Hepatocyte (in vitro differentiated cells): ENCODE measurements at regions not wholly inside any gene's neighbourhood (a gene's known extent, or its start where the extent isn't known, plus 50 kb on each side); places are given as distances from the start of the nearest gene placed in this dataset.

ENCODE experiments used
- DNase-seq: peaks from one replicate; pipeline ENCODE4 v3.0.0-alpha.2; 2016; ENCODE audit warnings: low spot score
- H2AFZ ChIP-seq: fragments of 200-600 bp; sonication (generic); 2 replicates; pipeline ENCODE4 v1.6.0; 2016; ENCODE audit warnings: antibody characterized with exemption, mild to moderate bottlenecking
- H3K27ac ChIP-seq: fragments of 200-600 bp; sonication (generic); 2 replicates; pipeline ENCODE4 v1.5.1; 2016; ENCODE audit warnings: mild to moderate bottlenecking
- H3K27me3 ChIP-seq: fragments of 200-600 bp; sonication (generic); 2 replicates; pipeline ENCODE4 v1.6.1; 2016
- H3K36me3 ChIP-seq: fragments of 200-600 bp; sonication (generic); replicated peaks from 2 replicates; pipeline ENCODE4 v1.5.1; 2016; ENCODE audit warnings: low read depth; ENCODE audit not compliant: insufficient read depth
- H3K4me1 ChIP-seq: fragments of 200-600 bp; sonication (generic); 2 replicates; pipeline ENCODE4 v1.5.1; 2016; ENCODE audit warnings: mild to moderate bottlenecking, moderate library complexity; ENCODE audit not compliant: insufficient read depth
- H3K4me2 ChIP-seq: fragments of 200-600 bp; sonication (generic); 2 replicates; pipeline ENCODE4 v1.6.0; 2016
- H3K4me3 ChIP-seq: fragments of 200-600 bp; sonication (generic); 2 replicates; pipeline ENCODE4 v1.5.1; 2016; ENCODE audit warnings: mild to moderate bottlenecking
- H3K79me2 ChIP-seq: fragments of 200-600 bp; sonication (generic); 2 replicates; pipeline ENCODE4 v1.6.0; 2017; ENCODE audit warnings: mild to moderate bottlenecking
- H3K9me2 ChIP-seq: fragments of 200-600 bp; sonication (generic); replicated peaks from 2 replicates; pipeline ENCODE4 v1.6.0; 2017; ENCODE audit warnings: mild to moderate bottlenecking; ENCODE audit not compliant: insufficient read depth
- H3K9me3 ChIP-seq: fragments of 200-600 bp; sonication (generic); 2 replicates; pipeline ENCODE4 v1.5.1; 2016; ENCODE audit warnings: low read depth, mild to moderate bottlenecking
- H4K20me1 ChIP-seq: fragments of 200-600 bp; sonication (generic); 2 replicates; pipeline ENCODE4 v1.6.0; 2016; ENCODE audit warnings: mild to moderate bottlenecking; ENCODE audit not compliant: insufficient read depth, poor library complexity, severe bottlenecking
- CTCF ChIP-seq: fragments of 200-600 bp; sonication (generic); IDR thresholded peaks from 2 replicates; pipeline ENCODE4 v1.5.1; 2016; ENCODE audit warnings: antibody characterized with exemption, mild to moderate bottlenecking; ENCODE audit not compliant: poor library complexity
- EZH2 ChIP-seq: fragments of 200-600 bp; sonication (generic); IDR thresholded peaks from 2 replicates; pipeline ENCODE4 v1.6.1; 2016; ENCODE audit warnings: antibody characterized with exemption, mild to moderate bottlenecking, borderline replicate concordance
- EZH2phosphoT487 ChIP-seq: fragments of 200-600 bp; sonication (generic); IDR thresholded peaks from one replicate; pipeline ENCODE4 v1.6.1; 2018; ENCODE audit warnings: antibody characterized with exemption, mild to moderate bottlenecking, low read depth, moderate library complexity; ENCODE audit not compliant: unreplicated experiment, severe bottlenecking
- WGBS: methylation state at CpG from one replicate; pipeline ENCODE4 v1.1.6; 2016; ENCODE audit warnings: low lambda C conversion rate; ENCODE audit errors: missing lambda C conversion rate; 5-methylcytosine and 5-hydroxymethylcytosine counted together

- WGBS, result 77% methylated on average over 9 of the region's 9 CpGs
- Histone ChIP-seq H3K9me3 (no peaks in the 10 kb centered on the region), H4K20me1 (no peaks in the 10 kb centered on the region), H3K9me2 (no peaks in the 10 kb centered on the region), H3K4me3 (no peak overlapping the region), H3K4me1 (no peaks in the 10 kb centered on the region), H3K4me2 (no peak overlapping the region), H3K36me3 (no peaks in the 10 kb centered on the region), H3K27me3 (no peaks in the 10 kb centered on the region), H3K79me2 (no peaks in the 10 kb centered on the region), H3K27ac (no peak overlapping the region), H2AFZ (no peak overlapping the region)
- DNase-seq, result no peak
- no peak for TF ChIP-seq EZH2
- TF ChIP-seq EZH2phosphoT487, result no peak
- no peak for TF ChIP-seq CTCF
These were observed 72.3 kb downstream of the LINC00237 start for GRCh38 chr20:21033817-21034216.

- no peak for TF ChIP-seq EZH2
- no peak for TF ChIP-seq EZH2phosphoT487
- TF ChIP-seq CTCF, result no peak
- no peaks in the 10 kb centered on the region for H3K79me2 ChIP-seq
- no peaks in the 10 kb centered on the region for H4K20me1 ChIP-seq
- H2AFZ ChIP-seq, result no peak overlapping the region
- no peak overlapping the region for H3K4me3 ChIP-seq
- no peaks in the 10 kb centered on the region for H3K27me3 ChIP-seq
- 26% methylated on average over 1 of the region's 1 CpG for WGBS
- no peaks in the 10 kb centered on the region for H3K4me1 ChIP-seq
- no peaks in the 10 kb centered on the region for H3K36me3 ChIP-seq
- H3K4me2 ChIP-seq, result no peak overlapping the region
- no peaks in the 10 kb centered on the region for H3K9me2 ChIP-seq
- no peak for DNase-seq
- H3K27ac ChIP-seq, result no peak overlapping the region
- no peaks in the 10 kb centered on the region for H3K9me3 ChIP-seq
These were observed 74.5 kb downstream of the LINC00237 start for GRCh38 chr20:21031666-21032065.

GRCh38 chr20:21029341-21029740, 76.8 kb downstream of the LINC00237 start:
- 84% methylated on average over 3 of the region's 3 CpGs for WGBS
- no peaks in the 10 kb centered on the region for H3K9me3 ChIP-seq
- H3K36me3 ChIP-seq, result no peaks in the 10 kb centered on the region
- no peak overlapping the region for H2AFZ ChIP-seq
- no peak overlapping the region for H3K27ac ChIP-seq
- H3K4me1 ChIP-seq, result no peaks in the 10 kb centered on the region
- H3K9me2 ChIP-seq, result no peaks in the 10 kb centered on the region
- no peaks in the 10 kb centered on the region for H3K79me2 ChIP-seq
- DNase-seq, result no peak
- H4K20me1 ChIP-seq, result no peaks in the 10 kb centered on the region
- H3K27me3 ChIP-seq, result no peaks in the 10 kb centered on the region
- no peak overlapping the region for H3K4me3 ChIP-seq
- no peak overlapping the region for H3K4me2 ChIP-seq
- TF ChIP-seq EZH2phosphoT487, result no peak
- TF ChIP-seq EZH2, result no peak
- no peak for TF ChIP-seq CTCF

- H3K9me3 ChIP-seq, result no peaks in the 10 kb centered on the region
- no peak overlapping the region for H3K4me2 ChIP-seq
- H3K27ac ChIP-seq, result no peak overlapping the region
- no peaks in the 10 kb centered on the region for H3K27me3 ChIP-seq
- no peaks in the 10 kb centered on the region for H4K20me1 ChIP-seq
- 68% methylated on average over 4 of the region's 4 CpGs for WGBS
- DNase-seq, result no peak
- no peak overlapping the region for H2AFZ ChIP-seq
- TF ChIP-seq CTCF, result no peak
- TF ChIP-seq EZH2phosphoT487, result no peak
- TF ChIP-seq EZH2, result no peak
- H3K9me2 ChIP-seq, result no peaks in the 10 kb centered on the region
- H3K4me1 ChIP-seq, result no peaks in the 10 kb centered on the region
- H3K36me3 ChIP-seq, result no peaks in the 10 kb centered on the region
- no peaks in the 10 kb centered on the region for H3K79me2 ChIP-seq
- H3K4me3 ChIP-seq, result no peak overlapping the region
These were observed 77.2 kb downstream of the LINC00237 start for GRCh38 chr20:21028921-21029320.
